ENCODE measurements at regions not wholly inside any gene's neighbourhood (a gene's known extent, or its start where the extent isn't known, plus 50 kb on each side); places are given as distances from the start of the nearest gene placed in this dataset.
A peak's percentile ranks its signal among the peaks of the same experiment; 100 is the strongest.

GRCh38 chrX:2608638-2609430 is 82.3 kb upstream of the CD99 start:
- Histone ChIP-seq H3K4me3 (ENCODE audit: insufficient read depth, low read depth, low read length) (peak overlapping the region; percentile 88), H2AK5ac (ENCODE audit: low read depth, low read length) (no peak overlapping the region), H3K14ac (replicated peaks; ENCODE audit: low read depth, low read length) (peak overlapping the region; percentile 59; the same call in 1 of the 2 replicates), H3K9me1 (ENCODE audit: insufficient read depth, low read length) (peaks cover 5% of the 10 kb centered on the region; the same call in 1 of the 2 replicates), H3K79me1 (ENCODE audit: low read depth in 1 of 2, low read length in 2 of 2) (peaks cover 8 to 12% of the 10 kb centered on the region in 2 experiments; a peak in 3 of 4 replicates), H3K27ac (ENCODE audit: insufficient read depth, low read length) (peak overlapping the region; percentile 72), H2BK20ac (ENCODE audit: low read depth, low read length) (no peak overlapping the region), H2BK5ac (ENCODE audit: low read depth, low read length, poor library complexity, severe bottlenecking) (peak overlapping the region; percentile 37), H3K9me3 (ENCODE audit: control insufficient read depth, insufficient read depth, low read length) (no peaks in the 10 kb centered on the region), H2BK15ac (ENCODE audit: low read depth, low read length) (no peak overlapping the region), H3K27me3 (ENCODE audit: control insufficient read depth, insufficient read depth, low read length) (no peaks in the 10 kb centered on the region), H2AFZ (replicated peaks; ENCODE audit: low read length, poor library complexity) (peak overlapping the region; percentile 99), H3K4ac (ENCODE audit: low read depth, low read length) (peak overlapping the region; percentile 86), H3K56ac (ENCODE audit: extremely low read depth, insufficient read depth, low read length) (no peak overlapping the region), H3K36me3 (ENCODE audit: control insufficient read depth, insufficient read depth, low read length) (no peaks in the 10 kb centered on the region), H4K8ac (ENCODE audit: low read depth in 2 of 2, low read length in 2 of 2) (peak overlapping the region; percentile 54 to 79; a peak in 2 of 4 replicates), H4K20me1 (ENCODE audit: insufficient read depth, low read length) (no peaks in the 10 kb centered on the region), H4K91ac (ENCODE audit: insufficient read depth, low read depth, low read length) (no peak overlapping the region), H3K9ac (ENCODE audit: low read depth, low read length) (peak overlapping the region; percentile 82), H3K23ac (ENCODE audit: low read depth, low read length) (peak overlapping the region; percentile 51; the same call in 1 of the 2 replicates), H4K5ac (ENCODE audit: low read depth, low read length) (0 out of 2 replicates have a peak overlapping the region, but pooled peaks have one; percentile 14), H2AK9ac (replicated peaks; ENCODE audit: low read depth, low read length, poor library complexity) (peak overlapping the region; percentile 97), H2BK120ac (ENCODE audit: low read depth, low read length) (peak overlapping the region; percentile 54; the same call in 1 of the 2 replicates), H3K4me2 (ENCODE audit: low read depth, low read length) (peak overlapping the region; percentile 88), H3K4me1 (ENCODE audit: control insufficient read depth, insufficient read depth, low read length) (peaks cover 3% of the 10 kb centered on the region; the same call in 1 of the 2 replicates), H3K18ac (ENCODE audit: low read depth, low read length) (peak overlapping the region; percentile 11; the same call in 1 of the 2 replicates)
- BruUV-seq (replicated peaks), result no TSS peak
- peak; percentile 72 for DNase-seq
- CTCF ChIA-PET, result no interaction called here
- 0% methylated on average over 11 of the region's 63 CpGs; no CpG with 5 or more reads in 1 of the 2 experiments for WGBS, 2 experiments (ENCODE audit: extremely low coverage in 2 of 2, insufficient read length in 1 of 2)
- intact Hi-C loops (cut with micrococcal nuclease), result loop anchor here (5.0 kb wide), 1 partner anchor 962 kb away; no protein-coding TSS in a partner anchor
- dilution Hi-C loops (cut with HindIII; ENCODE audit: low sequenced_read_pairs, unreplicated experiment), result no loop called here
- in situ Hi-C loops (cut with MboI; ENCODE audit: low sequenced_read_pairs), result no loop called here
- ATAC-seq (ENCODE audit: low read depth), result peak; percentile 97
- POLR2A ChIA-PET (ENCODE audit: unreplicated experiment), result no interaction called here
- TF ChIP-seq CHD1 (IDR thresholded peaks at IDR 0.05; ENCODE audit: low read depth, low read length) (no peak), MAZ (IDR thresholded peaks at IDR 0.05; ENCODE audit: borderline replicate concordance, low read depth, low read length) (peak; percentile 95; the same call in 1 of the 2 replicates), MXI1 (IDR thresholded peaks at IDR 0.05; ENCODE audit: borderline replicate concordance, low read depth, low read length) (peak; percentile 25; the same call in 1 of the 2 replicates), MAFK (IDR thresholded peaks at IDR 0.05; ENCODE audit: low read depth, low read length) (no peak)
